Body of pancreas (tissue), 4 donors: ENCODE measurements at regions not wholly inside any gene's neighbourhood (a gene's known extent, or its start where the extent isn't known, plus 50 kb on each side); places are given as distances from the start of the nearest gene placed in this dataset.
A peak's percentile ranks its signal among the peaks of the same experiment; 100 is the strongest.

ENCODE experiments used
- ATAC-seq: fragments of 150-250 bp; one replicate; pipeline ENCODE4 v1.9.1; 2016
- DNase-seq, 4 donors: peaks; one replicate each; pipeline ENCODE4 v3.0.0-alpha.2; 2019
- H3K27ac ChIP-seq, 4 donors: fragments of 200-600 bp; sonication (generic); 1 replicate in 3 of 4; 2 replicates in 1 of 4; pipeline versions ENCODE4 v1.5.1 to v1.6.1; 2016 to 2019; ENCODE audit warnings: mild to moderate bottlenecking in 1 of 4, mixed read lengths in 1 of 4, moderate library complexity in 1 of 4
- H3K27me3 ChIP-seq, 2 donors: fragments of 200-600 bp; sonication (generic); one replicate each; pipeline ENCODE4 v1.6.0; 2016; ENCODE audit warnings: mild to moderate bottlenecking in 1 of 2
- H3K36me3 ChIP-seq, 2 donors: fragments of 200-600 bp; sonication (generic); replicated peaks in 1 of 2; 2 replicates each; pipeline ENCODE4 v1.5.1; 2016; ENCODE audit warnings: low read depth in 2 of 2; ENCODE audit not compliant: insufficient read depth in 1 of 2
- H3K4me1 ChIP-seq: fragments of 200-600 bp; sonication (generic); one replicate; pipeline ENCODE4 v1.6.0; 2016
- H3K4me3 ChIP-seq, 2 donors: fragments of 200-600 bp; sonication (generic); 1 replicate in 1 of 2; 2 replicates in 1 of 2; pipeline ENCODE4 v1.5.1; 2016 to 2019
- H3K9me3 ChIP-seq, 3 donors: fragments of 200-600 bp; sonication (generic); 1 replicate in 2 of 3; 2 replicates in 1 of 3; pipeline ENCODE4 v1.5.1; 2016
- CTCF ChIP-seq, 7 experiments: fragments of 450-650 bp in 4 of 7; fragments of 200-600 bp in 3 of 7; sonication (generic) in 3 of 7; IDR thresholded peaks; one replicate each; pipeline ENCODE4 v1.5.1; 2016 to 2019; ENCODE audit warnings: antibody characterized with exemption in 7 of 7
- POLR2A ChIP-seq, 3 donors: fragments of 450-650 bp; IDR thresholded peaks; one replicate each; pipeline ENCODE4 v1.6.1; 2016; ENCODE audit warnings: antibody characterized with exemption in 3 of 3, mild to moderate bottlenecking in 2 of 3
- WGBS, 2 donors: methylation state at CpG; one replicate each; pipeline ENCODE4 v1.1.5; 2017; 5-methylcytosine and 5-hydroxymethylcytosine counted together
- intact Hi-C: fragments of 100-400 bp; cut with DNase I; formaldehyde crosslinking; loops from one replicate; pipeline ENCODE4 v1.15.1; 2023

GRCh38 chr2:117519238-117519637, 295.3 kb upstream of the DDX18 start:
- 3 to 6% methylated on average over 1 of the region's 1 CpG for WGBS, 2 donors

GRCh38 chr2:117519721-117520120, 294.8 kb upstream of the DDX18 start:
- intact Hi-C loops: no loop called here
- no peaks in the 10 kb centered on the region for H3K36me3 ChIP-seq
- DNase-seq (no peak), ATAC-seq (no peak)
- no peaks in the 10 kb centered on the region for H3K9me3 ChIP-seq
- H3K4me3 ChIP-seq: no peak overlapping the region
- no peak for TF ChIP-seq CTCF (IDR thresholded peaks at IDR 0.05)
- TF ChIP-seq POLR2A (IDR thresholded peaks at IDR 0.05): no peak
- H3K27me3 ChIP-seq: no peaks in the 10 kb centered on the region
- no peak overlapping the region for H3K27ac ChIP-seq
- H3K4me1 ChIP-seq: peaks cover 15% of the 10 kb centered on the region

More at GRCh38 chr2:117519238-117519637, 295.3 kb upstream of the DDX18 start:
- no peak for ATAC-seq
- intact Hi-C loops: no loop called here
- Histone ChIP-seq H3K4me3 (no peak overlapping the region), H3K27ac (no peak overlapping the region), H3K4me1 (peaks cover 14% of the 10 kb centered on the region), H3K36me3 (no peaks in the 10 kb centered on the region), H3K27me3 (no peaks in the 10 kb centered on the region), H3K9me3 (no peaks in the 10 kb centered on the region)
- TF ChIP-seq POLR2A (IDR thresholded peaks at IDR 0.05): no peak
- no peak for TF ChIP-seq CTCF (IDR thresholded peaks at IDR 0.05)
- DNase-seq: no peak

GRCh38 chr2:117523267-117523666, 291.2 kb upstream of the DDX18 start:
- H3K36me3 ChIP-seq: no peaks in the 10 kb centered on the region
- DNase-seq: peak; percentile 85 to 95 (median 90)
- no peaks in the 10 kb centered on the region for H3K27me3 ChIP-seq
- 0% methylated on average over 2 of the region's 2 CpGs for WGBS, 2 donors
- ATAC-seq: peak; percentile 91
- H3K4me3 ChIP-seq: no peak overlapping the region
- H3K27ac ChIP-seq: peak overlapping the region in 1 of 4 donors; percentile 41
- peaks cover 15% of the 10 kb centered on the region for H3K4me1 ChIP-seq
- intact Hi-C loops: no loop called here
- H3K9me3 ChIP-seq: no peaks in the 10 kb centered on the region
- TF ChIP-seq POLR2A (IDR thresholded peaks at IDR 0.05): no peak
- TF ChIP-seq CTCF (IDR thresholded peaks at IDR 0.05): no peak

GRCh38 chr2:117523711-117524238, 290.7 kb upstream of the DDX18 start:
- DNase-seq: no peak
- H3K4me1 ChIP-seq: peaks cover 15% of the 10 kb centered on the region
- H3K36me3 ChIP-seq: no peaks in the 10 kb centered on the region
- WGBS, 2 donors: 11 to 18% methylated on average over 1 of the region's 1 CpG
- H3K27ac ChIP-seq: peak overlapping the region in 2 of 4 donors; percentile 28 to 41
- no peaks in the 10 kb centered on the region for H3K27me3 ChIP-seq
- no peaks in the 10 kb centered on the region for H3K9me3 ChIP-seq
- TF ChIP-seq POLR2A (IDR thresholded peaks at IDR 0.05): no peak
- no peak for TF ChIP-seq CTCF (IDR thresholded peaks at IDR 0.05)
- no peak overlapping the region for H3K4me3 ChIP-seq
- peak; percentile 65 for ATAC-seq
- intact Hi-C loops: no loop called here

- DNase-seq (peak in 2 of 4 donors; percentile 8 to 10), ATAC-seq (peak; percentile 53)
- Histone ChIP-seq H3K4me1 (no peaks in the 10 kb centered on the region), H3K27ac (no peak overlapping the region), H3K4me3 (no peak overlapping the region), H3K36me3 (no peaks in the 10 kb centered on the region), H3K27me3 (no peaks in the 10 kb centered on the region), H3K9me3 (no peaks in the 10 kb centered on the region)
- peak in 5 of 7 experiments; percentile 24 to 57 (median 34) for TF ChIP-seq CTCF (IDR thresholded peaks at IDR 0.05)
- no peak for TF ChIP-seq POLR2A (IDR thresholded peaks at IDR 0.05)
- intact Hi-C loops: no loop called here
- WGBS, 2 donors: 33% methylated on average over 2 of the region's 2 CpGs; no CpG with 5 or more reads in 1 of the 2 donors
These were observed 278.4 kb upstream of the DDX18 start for GRCh38 chr2:117536139-117536538.
